ENCODE measurements at regions not wholly inside any gene's neighbourhood (a gene's known extent, or its start where the extent isn't known, plus 50 kb on each side); places are given as distances from the start of the nearest gene placed in this dataset.

- Histone ChIP-seq H2AFZ (ENCODE audit: low read depth, low read length) (no peak overlapping the region), H3K79me1 (replicated peaks; ENCODE audit: low read length, poor library complexity, severe bottlenecking) (no peaks in the 10 kb centered on the region), H3K4me2 (ENCODE audit: low read length, poor library complexity, severe bottlenecking) (no peak overlapping the region), H3K23ac (ENCODE audit: low read length in 2 of 2) (no peak overlapping the region), H3K9ac (ENCODE audit: low read length) (no peak overlapping the region), H3K4ac (ENCODE audit: low read depth in 1 of 2, low read length in 2 of 2) (no peak overlapping the region), H2BK15ac (ENCODE audit: low read depth, poor library complexity, severe bottlenecking) (no peak overlapping the region), H3K27me3 (ENCODE audit: control insufficient read depth in 1 of 2, insufficient read depth in 1 of 2, low read length in 2 of 2) (no peaks in the 10 kb centered on the region), H3K4me3 (ENCODE audit: insufficient read depth in 1 of 2, low read depth in 1 of 2, low read length in 2 of 2) (no peak overlapping the region), H2BK12ac (ENCODE audit: low read length in 2 of 2) (no peak overlapping the region), H3K36me3 (ENCODE audit: control insufficient read depth in 1 of 2, insufficient read depth in 2 of 2, low read depth in 1 of 2, low read length in 2 of 2) (no peaks in the 10 kb centered on the region), H3K18ac (ENCODE audit: low read depth in 1 of 2, low read length in 2 of 2) (no peak overlapping the region), H2BK120ac (ENCODE audit: low read depth, low read length) (no peak overlapping the region), H3K4me1 (ENCODE audit: control insufficient read depth, insufficient read depth, low read depth, low read length) (no peaks in the 10 kb centered on the region), H2AK5ac (ENCODE audit: low read length, severe bottlenecking) (no peak overlapping the region), H2BK5ac (ENCODE audit: low read depth, low read length, poor library complexity, severe bottlenecking) (no peak overlapping the region), H3K14ac (ENCODE audit: low read length in 2 of 2) (no peak overlapping the region), H3K27ac (ENCODE audit: low read length, poor library complexity, severe bottlenecking) (no peak overlapping the region), H3K9me3 (ENCODE audit: control insufficient read depth, low read length) (no peaks in the 10 kb centered on the region), H4K8ac (ENCODE audit: low read length) (no peak overlapping the region), H4K91ac (ENCODE audit: low read length) (no peak overlapping the region)
- no peak for DNase-seq
- no CpG with 5 or more reads among the region's 1 CpG for WGBS
Observed at GRCh38 chr6:104607501-104607900, 252.2 kb downstream of the HACE1 start.

DNA sequence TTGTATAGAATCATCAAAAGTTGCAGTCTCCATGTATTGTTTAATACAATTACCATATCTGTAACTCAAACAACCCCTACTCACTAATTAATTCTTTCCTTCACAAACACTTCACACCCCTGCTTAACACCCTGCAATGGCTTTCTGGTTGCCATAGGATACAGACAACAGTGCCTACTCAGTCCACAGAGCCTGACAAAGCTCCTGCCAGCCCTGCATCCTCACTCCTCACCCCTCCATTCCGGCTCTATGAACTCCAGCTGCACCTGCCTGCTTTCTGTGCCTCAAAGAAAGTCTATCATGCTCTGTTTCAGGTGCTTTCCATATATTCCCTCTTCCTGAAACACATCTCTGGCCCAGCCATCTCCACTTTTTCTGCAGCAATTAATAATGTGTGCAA, 253.4 kb downstream of the HACE1 start:
- no peak overlapping the region for H4K8ac ChIP-seq (ENCODE audit: low read length)
- no peak overlapping the region for H4K91ac ChIP-seq (ENCODE audit: low read length)
- no peaks in the 10 kb centered on the region for H3K4me1 ChIP-seq (ENCODE audit: control insufficient read depth, insufficient read depth, low read depth, low read length)
- no peak for DNase-seq
- no peak overlapping the region for H2BK15ac ChIP-seq (ENCODE audit: low read depth, poor library complexity, severe bottlenecking)
- no peak overlapping the region for H2AFZ ChIP-seq (ENCODE audit: low read depth, low read length)
- H3K9ac ChIP-seq (ENCODE audit: low read length) = no peak overlapping the region
- no peak overlapping the region for H2AK5ac ChIP-seq (ENCODE audit: low read length, severe bottlenecking)
- H2BK12ac ChIP-seq (ENCODE audit: low read length in 2 of 2) = no peak overlapping the region
- no peak overlapping the region for H3K27ac ChIP-seq (ENCODE audit: low read length, poor library complexity, severe bottlenecking)
- H3K4ac ChIP-seq (ENCODE audit: low read depth in 1 of 2, low read length in 2 of 2) = no peak overlapping the region
- no peak overlapping the region for H3K4me3 ChIP-seq (ENCODE audit: insufficient read depth in 1 of 2, low read depth in 1 of 2, low read length in 2 of 2)
- no peak overlapping the region for H2BK5ac ChIP-seq (ENCODE audit: low read depth, low read length, poor library complexity, severe bottlenecking)
- H3K79me1 ChIP-seq (replicated peaks; ENCODE audit: low read length, poor library complexity, severe bottlenecking) = no peaks in the 10 kb centered on the region
- no peak overlapping the region for H3K4me2 ChIP-seq (ENCODE audit: low read length, poor library complexity, severe bottlenecking)
- H2BK120ac ChIP-seq (ENCODE audit: low read depth, low read length) = no peak overlapping the region
- H3K9me3 ChIP-seq (ENCODE audit: control insufficient read depth, low read length) = no peaks in the 10 kb centered on the region
- no peaks in the 10 kb centered on the region for H3K36me3 ChIP-seq (ENCODE audit: control insufficient read depth in 1 of 2, insufficient read depth in 2 of 2, low read depth in 1 of 2, low read length in 2 of 2)
- 96% methylated on average over 1 of the region's 1 CpG for WGBS
- no peak overlapping the region for H3K23ac ChIP-seq (ENCODE audit: low read length in 2 of 2)
- no peaks in the 10 kb centered on the region for H3K27me3 ChIP-seq (ENCODE audit: control insufficient read depth in 1 of 2, insufficient read depth in 1 of 2, low read length in 2 of 2)
- H3K18ac ChIP-seq (ENCODE audit: low read depth in 1 of 2, low read length in 2 of 2) = no peak overlapping the region
- H3K14ac ChIP-seq (ENCODE audit: low read length in 2 of 2) = no peak overlapping the region

DNA sequence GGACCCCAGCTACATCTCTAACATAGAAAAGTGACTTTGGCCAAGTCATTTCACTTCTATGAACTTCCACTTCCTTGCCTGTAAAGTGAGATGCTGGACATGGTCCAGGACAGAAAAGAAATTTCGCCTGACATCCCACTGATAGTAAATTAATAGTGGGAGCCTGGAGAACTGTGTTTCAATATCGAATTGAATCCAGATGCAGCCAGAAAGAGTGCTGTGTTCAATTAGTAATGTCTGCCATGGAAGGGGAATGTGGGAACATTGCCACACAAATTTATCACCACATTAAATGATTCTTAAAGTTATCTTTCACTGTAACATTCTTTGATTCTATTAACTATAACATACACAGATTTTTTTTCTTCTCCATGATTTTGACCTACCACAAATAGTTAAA, 255.0 kb downstream of the HACE1 start:
- H2BK5ac ChIP-seq (ENCODE audit: low read depth, low read length, poor library complexity, severe bottlenecking) = no peak overlapping the region
- no peaks in the 10 kb centered on the region for H3K79me1 ChIP-seq (replicated peaks; ENCODE audit: low read length, poor library complexity, severe bottlenecking)
- H3K4me3 ChIP-seq (ENCODE audit: insufficient read depth in 1 of 2, low read depth in 1 of 2, low read length in 2 of 2) = no peak overlapping the region
- H3K4me2 ChIP-seq (ENCODE audit: low read length, poor library complexity, severe bottlenecking) = no peak overlapping the region
- no peak overlapping the region for H4K8ac ChIP-seq (ENCODE audit: low read length)
- H4K91ac ChIP-seq (ENCODE audit: low read length) = no peak overlapping the region
- no peak overlapping the region for H3K18ac ChIP-seq (ENCODE audit: low read depth in 1 of 2, low read length in 2 of 2)
- no peak overlapping the region for H3K14ac ChIP-seq (ENCODE audit: low read length in 2 of 2)
- no peaks in the 10 kb centered on the region for H3K4me1 ChIP-seq (ENCODE audit: control insufficient read depth, insufficient read depth, low read depth, low read length)
- H3K36me3 ChIP-seq (ENCODE audit: control insufficient read depth in 1 of 2, insufficient read depth in 2 of 2, low read depth in 1 of 2, low read length in 2 of 2) = no peaks in the 10 kb centered on the region
- no peak overlapping the region for H2AK5ac ChIP-seq (ENCODE audit: low read length, severe bottlenecking)
- WGBS = 93% methylated on average over 2 of the region's 2 CpGs
- no peak overlapping the region for H3K4ac ChIP-seq (ENCODE audit: low read depth in 1 of 2, low read length in 2 of 2)
- H2AFZ ChIP-seq (ENCODE audit: low read depth, low read length) = no peak overlapping the region
- no peak overlapping the region for H3K27ac ChIP-seq (ENCODE audit: low read length, poor library complexity, severe bottlenecking)
- no peak for DNase-seq
- no peak overlapping the region for H2BK15ac ChIP-seq (ENCODE audit: low read depth, poor library complexity, severe bottlenecking)
- no peaks in the 10 kb centered on the region for H3K9me3 ChIP-seq (ENCODE audit: control insufficient read depth, low read length)
- H3K9ac ChIP-seq (ENCODE audit: low read length) = no peak overlapping the region
- H3K23ac ChIP-seq (ENCODE audit: low read length in 2 of 2) = no peak overlapping the region
- no peaks in the 10 kb centered on the region for H3K27me3 ChIP-seq (ENCODE audit: control insufficient read depth in 1 of 2, insufficient read depth in 1 of 2, low read length in 2 of 2)
- H2BK120ac ChIP-seq (ENCODE audit: low read depth, low read length) = no peak overlapping the region
- no peak overlapping the region for H2BK12ac ChIP-seq (ENCODE audit: low read length in 2 of 2)

DNA sequence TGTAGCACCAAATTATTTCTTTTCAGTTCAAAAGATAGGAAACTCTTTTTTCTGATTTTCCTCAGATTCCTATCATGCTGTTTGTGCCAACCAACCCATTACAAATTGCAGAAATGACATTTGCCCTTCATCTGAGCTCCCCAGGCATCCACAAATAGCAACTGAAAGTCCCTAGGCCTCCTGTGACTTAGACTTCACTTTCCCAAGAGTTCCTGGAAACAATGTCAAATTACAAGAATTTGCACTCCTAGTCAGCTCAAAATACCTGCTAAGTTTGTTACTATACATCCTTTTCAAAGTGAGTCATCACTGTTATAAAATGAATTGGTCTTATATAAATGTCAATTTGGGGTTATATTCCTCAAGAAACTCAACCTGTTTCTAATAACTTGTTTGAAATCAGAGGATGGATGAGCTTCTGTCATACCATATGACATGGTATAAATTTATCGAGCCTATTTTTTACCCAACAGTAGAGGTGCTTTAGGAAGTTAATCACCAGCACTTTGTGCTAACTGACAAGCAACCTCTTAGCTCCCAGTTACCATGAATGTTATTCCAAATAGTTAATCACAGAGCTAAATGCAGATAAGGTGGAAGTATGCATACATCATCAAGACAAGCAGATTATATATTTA, 256.5 kb downstream of the HACE1 start:
- WGBS = 100% methylated on average over 1 of the region's 1 CpG
- H3K4ac ChIP-seq (ENCODE audit: low read depth in 1 of 2, low read length in 2 of 2) = no peak overlapping the region
- DNase-seq = no peak
- H2AK5ac ChIP-seq (ENCODE audit: low read length, severe bottlenecking) = no peak overlapping the region
- H2BK12ac ChIP-seq (ENCODE audit: low read length in 2 of 2) = no peak overlapping the region
- H3K18ac ChIP-seq (ENCODE audit: low read depth in 1 of 2, low read length in 2 of 2) = no peak overlapping the region
- H3K27ac ChIP-seq (ENCODE audit: low read length, poor library complexity, severe bottlenecking) = no peak overlapping the region
- H3K23ac ChIP-seq (ENCODE audit: low read length in 2 of 2) = no peak overlapping the region
- no peak overlapping the region for H4K91ac ChIP-seq (ENCODE audit: low read length)
- no peak overlapping the region for H3K14ac ChIP-seq (ENCODE audit: low read length in 2 of 2)
- no peaks in the 10 kb centered on the region for H3K9me3 ChIP-seq (ENCODE audit: control insufficient read depth, low read length)
- H3K79me1 ChIP-seq (replicated peaks; ENCODE audit: low read length, poor library complexity, severe bottlenecking) = no peaks in the 10 kb centered on the region
- no peak overlapping the region for H3K4me3 ChIP-seq (ENCODE audit: insufficient read depth in 1 of 2, low read depth in 1 of 2, low read length in 2 of 2)
- no peaks in the 10 kb centered on the region for H3K36me3 ChIP-seq (ENCODE audit: control insufficient read depth in 1 of 2, insufficient read depth in 2 of 2, low read depth in 1 of 2, low read length in 2 of 2)
- H3K4me1 ChIP-seq (ENCODE audit: control insufficient read depth, insufficient read depth, low read depth, low read length) = no peaks in the 10 kb centered on the region
- H2BK120ac ChIP-seq (ENCODE audit: low read depth, low read length) = no peak overlapping the region
- no peak overlapping the region for H3K4me2 ChIP-seq (ENCODE audit: low read length, poor library complexity, severe bottlenecking)
- H2AFZ ChIP-seq (ENCODE audit: low read depth, low read length) = no peak overlapping the region
- no peaks in the 10 kb centered on the region for H3K27me3 ChIP-seq (ENCODE audit: control insufficient read depth in 1 of 2, insufficient read depth in 1 of 2, low read length in 2 of 2)
- H2BK15ac ChIP-seq (ENCODE audit: low read depth, poor library complexity, severe bottlenecking) = no peak overlapping the region
- no peak overlapping the region for H3K9ac ChIP-seq (ENCODE audit: low read length)
- no peak overlapping the region for H4K8ac ChIP-seq (ENCODE audit: low read length)
- no peak overlapping the region for H2BK5ac ChIP-seq (ENCODE audit: low read depth, low read length, poor library complexity, severe bottlenecking)

Measured in mesenchymal stem cell (in vitro differentiated cells and primary cell).